Urinary bladder (tissue), 3 donors: ENCODE measurements at regions not wholly inside any gene's neighbourhood (a gene's known extent, or its start where the extent isn't known, plus 50 kb on each side); places are given as distances from the start of the nearest gene placed in this dataset.
"Not testable (repeated sequence)": the region's sequence is repeated elsewhere in the genome, so short reads cannot be mapped to it uniquely, and the experiment has no call there.

Experiments used
- DNase-seq: peaks from one replicate; pipeline ENCODE4 v3.0.0-alpha.2; 2015; ENCODE audit errors: extremely low spot score
- H3K27ac ChIP-seq: one replicate; pipeline ENCODE4 v1.5.1; 2013; ENCODE audit warnings: low read depth, mild to moderate bottlenecking, moderate library complexity
- H3K36me3 ChIP-seq: one replicate; pipeline ENCODE4 v1.6.1; 2013; ENCODE audit warnings: mild to moderate bottlenecking, moderate library complexity; ENCODE audit not compliant: insufficient read depth
- H3K4me1 ChIP-seq: one replicate; pipeline ENCODE4 v1.6.1; 2013; ENCODE audit warnings: mild to moderate bottlenecking, moderate library complexity; ENCODE audit not compliant: insufficient read depth
- H3K4me3 ChIP-seq: one replicate; pipeline ENCODE4 v1.5.1; 2013; ENCODE audit warnings: low read depth, low read length
- WGBS: extraction: QIAGEN DNeasy Blood & Tissue Kit; methylation state at CpG from one replicate; pipeline ENCODE4 v1.1.7; 2013; 5-methylcytosine and 5-hydroxymethylcytosine counted together
- donor health status: healthy with polysubstance abuse.
- donor health status: healthy.

DNA sequence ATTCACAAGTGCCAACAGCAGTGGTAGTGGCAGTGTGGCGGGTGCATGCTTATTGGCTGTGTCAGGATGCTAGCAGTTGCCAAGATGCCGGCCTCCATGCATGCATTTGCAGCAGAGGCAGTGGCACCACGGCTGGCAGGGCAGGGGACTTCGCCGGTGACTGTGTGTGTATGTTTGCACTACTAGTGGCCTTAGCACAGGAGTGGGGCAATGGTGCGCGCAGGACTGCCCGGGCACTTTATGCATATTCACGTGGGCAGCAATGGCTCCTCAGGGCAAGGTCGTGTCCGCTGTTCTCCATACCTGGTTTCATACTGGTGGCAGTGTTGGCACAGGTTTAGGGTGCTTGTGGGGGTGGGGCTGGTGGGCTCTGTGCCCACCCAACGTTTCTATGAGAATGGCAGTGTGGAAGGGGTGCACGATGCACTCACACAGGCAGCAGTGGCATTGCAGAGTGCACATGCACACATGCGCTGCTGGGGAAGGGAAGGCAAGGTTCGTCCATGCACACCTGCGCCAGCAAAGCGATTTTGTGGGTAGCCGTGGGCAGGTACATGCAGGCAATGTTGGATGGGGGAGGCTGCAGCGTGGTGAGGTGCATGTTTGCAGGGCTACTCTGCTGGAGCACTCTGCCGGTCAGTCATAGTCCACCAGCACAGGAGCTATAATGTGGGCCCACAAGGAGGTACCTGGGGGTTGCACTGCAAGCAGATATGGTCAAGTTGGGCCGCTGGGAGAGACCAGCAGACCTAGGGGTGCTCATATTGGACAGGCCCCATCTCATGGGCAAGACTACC lies 338.9 kb upstream of the TECRL start:
- 88% methylated on average over 21 of the region's 21 CpGs for WGBS
- DNase-seq: no peak
- H3K4me3 ChIP-seq: no peak overlapping the region
- no peaks in the 10 kb centered on the region for H3K36me3 ChIP-seq
- no peaks in the 10 kb centered on the region for H3K4me1 ChIP-seq
- no peak overlapping the region for H3K27ac ChIP-seq

DNA sequence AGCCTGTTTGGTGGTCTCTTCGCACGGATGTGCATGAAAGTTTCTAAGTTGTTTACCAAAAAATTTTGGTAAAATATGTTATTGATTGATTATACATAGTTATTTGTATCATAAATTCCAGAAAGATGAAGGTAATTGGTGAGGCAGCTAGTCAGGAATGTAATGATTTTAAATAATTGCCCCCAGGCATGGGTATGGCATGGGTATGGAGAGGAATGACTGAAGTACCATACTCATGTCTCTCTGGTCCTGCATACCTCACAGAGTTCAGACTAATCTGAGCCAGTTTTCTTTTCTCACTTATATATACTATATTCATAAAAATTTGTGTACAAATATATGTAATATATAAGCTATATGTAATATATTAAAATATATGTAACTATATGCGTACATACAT lies 329.0 kb upstream of the TECRL start:
- DNase-seq: no peak
- no peaks in the 10 kb centered on the region for H3K4me1 ChIP-seq
- H3K4me3 ChIP-seq: no peak overlapping the region
- WGBS: 81% methylated on average over 3 of the region's 3 CpGs
- H3K27ac ChIP-seq: no peak overlapping the region
- H3K36me3 ChIP-seq: no peaks in the 10 kb centered on the region

DNA sequence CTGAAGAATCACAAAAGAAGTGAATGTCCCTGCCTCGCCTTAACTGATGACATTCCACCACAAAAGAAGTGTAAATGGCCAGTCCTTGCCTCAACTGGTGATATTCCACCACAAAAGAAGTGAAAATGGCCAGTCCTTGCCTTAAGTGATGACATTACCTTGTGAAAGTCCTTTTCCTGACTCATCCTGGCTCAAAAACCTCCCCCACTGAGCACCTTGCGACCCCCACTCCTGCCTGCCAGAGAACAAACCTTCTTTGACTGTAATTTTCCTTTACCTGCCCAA lies 328.5 kb upstream of the TECRL start:
- 51% methylated on average over 2 of the region's 2 CpGs for WGBS
- H3K4me1 ChIP-seq, H3K4me3 ChIP-seq, H3K36me3 ChIP-seq, H3K27ac ChIP-seq, DNase-seq: not testable (repeated sequence)

DNA sequence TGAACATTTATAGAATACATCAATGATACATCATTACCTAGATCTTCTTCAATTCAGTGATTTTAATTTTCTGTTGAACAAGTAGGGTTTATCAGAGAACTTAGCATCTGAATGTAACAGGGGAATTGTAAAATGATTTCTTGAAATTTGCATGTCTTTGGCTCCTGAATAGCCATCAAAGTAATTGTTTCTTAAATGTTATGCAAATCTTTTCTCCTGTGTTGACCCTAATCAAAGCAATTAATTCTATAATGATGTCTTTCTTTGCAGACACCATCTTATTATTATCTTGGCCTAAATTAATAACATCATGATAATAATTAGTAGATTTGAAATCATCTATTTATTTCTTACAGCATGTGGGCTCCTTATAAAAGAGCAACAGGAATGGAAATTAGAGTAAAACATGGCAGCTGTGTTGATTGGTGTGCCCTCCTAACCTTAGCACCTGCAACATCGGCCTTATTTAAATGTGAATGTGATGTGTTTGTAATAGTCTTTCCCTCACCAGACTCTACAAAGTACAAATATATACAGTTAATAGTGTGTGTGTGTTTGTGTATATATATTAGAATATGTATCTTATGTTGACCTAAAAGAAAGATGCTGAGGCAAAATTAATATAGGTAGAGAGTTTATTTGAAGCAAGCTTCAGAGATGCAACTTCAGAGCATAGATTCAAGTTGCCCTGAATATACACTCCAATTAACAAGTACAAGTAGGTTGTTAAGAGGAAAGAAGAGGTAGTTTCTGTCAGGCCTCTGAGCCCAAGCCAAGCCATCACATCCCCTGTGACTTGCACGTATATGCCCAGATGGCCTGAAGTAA lies 328.0 kb upstream of the TECRL start:
- Histone ChIP-seq H3K4me1 (no peaks in the 10 kb centered on the region), H3K27ac (no peak overlapping the region), H3K4me3 (no peak overlapping the region), H3K36me3 (no peaks in the 10 kb centered on the region)
- WGBS: 58% methylated on average over 2 of the region's 2 CpGs
- no peak for DNase-seq

DNA sequence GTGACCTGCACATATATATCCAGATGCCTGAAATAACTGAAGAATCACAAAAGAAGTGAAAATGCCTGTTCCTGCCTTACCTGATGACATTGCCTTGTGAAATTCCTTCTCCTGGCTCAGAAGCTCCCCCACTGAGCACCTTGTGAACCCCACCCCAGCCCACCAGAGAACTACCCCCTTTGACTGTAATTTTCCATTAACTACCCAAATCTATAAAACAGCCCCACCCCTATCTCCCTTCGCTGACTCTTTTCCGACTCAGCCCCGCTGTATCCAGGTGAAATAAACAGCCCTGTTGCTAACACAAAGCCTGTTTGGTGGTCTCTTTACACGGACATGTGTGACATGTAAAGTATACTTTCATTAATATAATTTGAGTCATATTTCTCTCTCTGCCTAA lies 320.3 kb upstream of the TECRL start:
- Histone ChIP-seq H3K4me3 (no peak overlapping the region), H3K36me3 (no peaks in the 10 kb centered on the region), H3K4me1 (no peaks in the 10 kb centered on the region), H3K27ac (no peak overlapping the region)
- no peak for DNase-seq
- 31% methylated on average over 4 of the region's 4 CpGs for WGBS

DNA sequence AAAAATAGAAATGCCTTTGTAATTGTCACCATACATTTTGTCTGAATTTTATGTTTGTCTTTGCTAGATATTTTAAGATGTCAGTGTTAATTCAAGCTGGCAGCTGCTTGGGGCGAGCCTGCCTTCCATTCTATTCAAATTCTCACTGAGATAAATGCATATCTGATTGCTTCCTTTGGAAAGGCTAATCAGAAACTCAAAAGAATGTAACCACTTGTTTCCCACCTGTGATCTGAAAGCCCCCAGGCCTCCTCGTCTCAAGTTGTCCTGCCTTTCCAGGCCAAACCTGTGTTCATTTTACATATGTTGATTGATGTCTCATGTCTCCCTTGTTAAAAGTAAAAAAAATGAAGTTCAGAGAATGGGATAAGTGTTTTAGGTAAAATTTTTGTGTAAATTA lies 318.7 kb upstream of the TECRL start:
- Histone ChIP-seq H3K4me1 (no peaks in the 10 kb centered on the region), H3K27ac (no peak overlapping the region), H3K36me3 (no peaks in the 10 kb centered on the region), H3K4me3 (no peak overlapping the region)
- WGBS: 36% methylated on average over 2 of the region's 2 CpGs
- DNase-seq: no peak

DNA sequence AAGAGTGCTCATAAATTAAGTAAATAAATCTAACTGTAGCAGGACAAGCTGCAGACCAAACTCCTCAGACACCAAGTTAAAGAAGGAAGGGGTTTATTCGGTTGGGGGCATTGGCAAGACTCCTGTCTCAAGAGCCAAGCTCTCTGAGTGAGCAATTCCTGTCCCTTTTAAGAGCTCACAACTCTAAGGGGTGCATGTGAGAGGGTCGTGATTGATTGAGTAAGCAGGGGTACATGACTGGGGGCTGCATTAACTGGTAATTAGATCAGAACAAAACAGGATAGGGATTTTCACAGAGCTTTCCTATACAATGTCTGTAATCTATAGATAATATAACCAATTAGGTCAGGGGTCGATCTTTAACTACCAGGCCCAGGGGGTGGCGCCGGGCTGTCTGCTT lies 318.1 kb upstream of the TECRL start:
- WGBS: 47% methylated on average over 5 of the region's 5 CpGs
- H3K27ac ChIP-seq, DNase-seq, H3K4me1 ChIP-seq, H3K36me3 ChIP-seq, H3K4me3 ChIP-seq: not testable (repeated sequence)

DNA sequence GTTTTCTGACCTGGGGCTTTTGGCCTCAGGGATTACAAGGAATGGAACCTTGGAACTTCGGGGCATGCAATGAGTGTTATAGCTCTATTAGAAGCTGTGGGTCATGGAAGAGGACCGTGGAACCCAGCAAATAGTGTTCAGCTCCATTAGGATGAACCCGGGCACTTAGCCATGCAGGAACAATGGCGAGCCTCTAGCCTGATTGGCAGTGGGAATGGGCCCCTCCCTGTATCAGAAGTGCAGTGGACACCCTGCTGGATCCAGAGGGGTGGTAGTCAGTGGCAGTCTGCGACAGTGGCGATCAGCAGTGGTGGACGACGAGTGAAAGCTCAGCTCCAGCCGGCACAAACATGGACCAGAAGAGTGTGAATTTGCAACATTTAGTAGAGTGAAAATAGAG lies 315.4 kb upstream of the TECRL start:
- 90% methylated on average over 9 of the region's 9 CpGs for WGBS
- no peaks in the 10 kb centered on the region for H3K4me1 ChIP-seq
- no peak overlapping the region for H3K27ac ChIP-seq
- no peak overlapping the region for H3K4me3 ChIP-seq
- H3K36me3 ChIP-seq: no peaks in the 10 kb centered on the region
- DNase-seq: no peak

DNA sequence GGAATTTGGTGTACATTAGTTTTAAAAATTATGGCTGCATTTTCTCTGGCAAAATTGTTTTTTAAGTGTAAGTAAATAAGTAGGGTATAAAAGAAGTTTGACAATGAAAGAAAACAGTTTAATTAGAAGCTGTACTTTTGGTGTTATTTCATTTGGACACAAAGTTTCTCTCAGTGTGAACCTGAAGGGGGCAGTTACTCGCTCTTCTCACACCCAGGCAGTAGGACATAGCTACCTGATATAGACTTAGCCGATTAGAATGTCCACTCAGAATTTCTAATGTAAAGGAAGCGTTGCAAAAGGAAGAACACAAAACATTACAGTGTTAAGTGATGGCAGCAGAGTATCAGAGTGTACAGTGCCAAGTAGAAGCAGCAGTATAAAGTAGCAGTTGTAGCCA lies 311.9 kb upstream of the TECRL start:
- no peaks in the 10 kb centered on the region for H3K4me1 ChIP-seq
- H3K4me3 ChIP-seq: no peak overlapping the region
- H3K36me3 ChIP-seq: no peaks in the 10 kb centered on the region
- no peak overlapping the region for H3K27ac ChIP-seq
- WGBS: 82% methylated on average over 3 of the region's 3 CpGs
- DNase-seq: no peak

DNA sequence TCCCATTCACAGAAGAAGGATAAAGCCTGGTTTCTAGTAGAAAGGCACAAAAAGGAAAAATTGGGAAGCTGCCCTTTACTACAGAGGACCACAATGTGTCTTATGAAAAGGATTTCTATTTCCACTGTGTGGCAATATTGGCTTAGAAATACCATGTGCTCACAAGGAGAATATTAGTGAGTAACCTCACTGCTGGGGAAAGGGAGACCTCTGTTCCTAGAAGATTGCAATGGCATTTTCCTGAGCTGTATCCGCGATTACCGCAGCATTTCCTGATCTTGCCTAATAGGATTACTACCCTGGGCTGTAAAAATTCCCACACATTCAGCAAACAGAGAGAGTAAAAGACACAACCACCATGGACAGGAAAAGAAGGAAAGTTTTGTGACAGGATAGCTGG lies 308.8 kb upstream of the TECRL start:
- DNase-seq: no peak
- Histone ChIP-seq H3K4me1 (no peaks in the 10 kb centered on the region), H3K4me3 (no peak overlapping the region), H3K36me3 (no peaks in the 10 kb centered on the region), H3K27ac (no peak overlapping the region)
- WGBS: 60% methylated on average over 3 of the region's 3 CpGs

DNA sequence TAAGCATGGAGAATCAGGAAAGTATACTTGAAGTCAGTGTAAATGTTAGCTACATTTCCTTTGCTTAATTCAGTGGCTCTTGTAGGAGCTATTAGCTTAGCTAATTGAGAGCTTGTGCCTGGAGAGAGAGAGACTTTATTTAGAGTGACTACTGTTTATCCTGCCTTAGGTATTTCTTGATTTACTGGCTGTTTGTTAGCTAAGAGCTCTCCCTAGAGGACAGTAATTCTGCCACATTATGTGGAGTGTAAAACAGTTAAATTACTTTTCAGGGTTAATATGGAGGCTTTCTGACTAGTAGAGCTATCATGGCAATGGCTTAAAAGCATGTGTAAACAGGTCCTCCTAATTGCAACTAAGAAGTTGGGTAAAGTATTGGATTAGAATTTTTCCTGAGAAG lies 306.5 kb upstream of the TECRL start:
- no peak for DNase-seq
- Histone ChIP-seq H3K36me3 (no peaks in the 10 kb centered on the region), H3K4me1 (no peaks in the 10 kb centered on the region), H3K4me3 (no peak overlapping the region), H3K27ac (no peak overlapping the region)

DNA sequence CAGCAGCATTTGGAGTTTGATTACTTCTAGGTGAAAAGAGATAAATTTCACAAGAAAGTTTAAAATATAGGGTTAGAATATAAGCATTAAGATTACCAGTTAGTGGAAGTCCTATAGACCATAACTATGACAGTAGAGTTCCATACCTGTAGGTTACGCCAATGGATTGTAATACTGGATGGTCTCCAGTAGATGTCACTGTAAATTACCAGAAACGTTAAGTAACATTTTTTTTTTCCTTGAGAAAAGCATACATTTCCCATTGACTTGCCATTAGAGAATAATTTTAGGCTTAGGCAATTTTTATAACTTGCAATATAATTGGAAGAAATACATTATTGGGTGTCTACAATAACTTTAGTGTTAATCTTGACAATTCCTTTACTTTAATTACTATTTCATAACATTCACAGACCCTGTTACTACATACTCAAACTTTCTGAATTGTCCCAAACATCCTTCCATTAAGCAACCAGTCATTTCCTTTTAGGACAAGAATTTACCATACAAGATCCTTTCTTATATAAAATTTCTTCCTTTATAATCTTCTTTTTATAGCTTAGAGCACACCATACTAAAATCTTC lies 304.1 kb upstream of the TECRL start:
- 7% methylated on average over 2 of the region's 2 CpGs for WGBS

DNA sequence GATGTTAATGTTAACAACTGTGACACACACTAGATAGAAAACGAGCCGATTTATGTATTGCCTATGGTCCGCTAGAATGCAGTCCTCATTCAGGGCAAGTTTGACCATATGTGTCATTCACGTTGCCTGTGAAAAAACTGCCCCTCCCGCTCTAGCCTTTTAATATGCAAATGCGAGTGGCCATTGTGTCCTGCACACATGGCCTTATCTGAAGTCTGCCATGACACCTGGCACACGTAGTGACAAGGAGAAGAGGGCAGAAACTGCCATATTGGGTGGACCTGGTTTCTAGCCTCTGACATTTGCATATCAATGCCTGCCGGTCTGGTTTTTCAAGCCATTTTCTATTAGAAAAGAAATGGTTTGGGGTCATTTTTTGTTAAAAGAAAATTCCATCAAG lies 303.3 kb upstream of the TECRL start:
- no peak for DNase-seq
- 80% methylated on average over 8 of the region's 8 CpGs for WGBS
- H3K4me3 ChIP-seq: no peak overlapping the region
- H3K27ac ChIP-seq: no peak overlapping the region
- no peaks in the 10 kb centered on the region for H3K36me3 ChIP-seq
- H3K4me1 ChIP-seq: no peaks in the 10 kb centered on the region

More for the DNA sequence above, 304.1 kb upstream of the TECRL start:
- H3K36me3 ChIP-seq: no peaks in the 10 kb centered on the region
- DNase-seq: no peak
- no peaks in the 10 kb centered on the region for H3K4me1 ChIP-seq
- no peak overlapping the region for H3K27ac ChIP-seq
- H3K4me3 ChIP-seq: no peak overlapping the region

DNA sequence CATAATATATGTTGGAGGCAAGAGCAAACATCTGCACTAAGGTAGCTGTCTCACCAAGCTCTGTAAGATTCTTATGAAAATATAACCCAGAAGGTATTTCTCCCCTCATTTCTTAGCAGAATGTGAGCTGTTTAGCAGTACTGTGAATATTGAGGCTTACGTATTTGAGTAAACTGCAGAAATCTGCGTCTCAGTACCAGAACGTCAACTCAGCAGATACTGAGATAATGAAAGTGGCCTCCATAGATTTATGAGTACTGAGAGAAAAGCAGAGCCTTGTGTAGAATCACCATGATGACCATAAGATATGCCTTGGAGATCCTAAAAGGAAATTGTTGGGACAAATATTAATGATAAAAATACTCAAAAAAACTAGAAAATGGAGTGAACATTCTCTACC lies 296.7 kb upstream of the TECRL start:
- Histone ChIP-seq H3K4me1 (no peaks in the 10 kb centered on the region), H3K27ac (no peak overlapping the region), H3K36me3 (no peaks in the 10 kb centered on the region), H3K4me3 (no peak overlapping the region)
- 72% methylated on average over 3 of the region's 3 CpGs for WGBS
- DNase-seq: no peak
